ENCODE measurements at regions not wholly inside any gene's neighbourhood (a gene's known extent, or its start where the extent isn't known, plus 50 kb on each side); places are given as distances from the start of the nearest gene placed in this dataset.
"Not testable (repeated sequence)": the region's sequence is repeated elsewhere in the genome, so short reads cannot be mapped to it uniquely, and the experiment has no call there.

DNA sequence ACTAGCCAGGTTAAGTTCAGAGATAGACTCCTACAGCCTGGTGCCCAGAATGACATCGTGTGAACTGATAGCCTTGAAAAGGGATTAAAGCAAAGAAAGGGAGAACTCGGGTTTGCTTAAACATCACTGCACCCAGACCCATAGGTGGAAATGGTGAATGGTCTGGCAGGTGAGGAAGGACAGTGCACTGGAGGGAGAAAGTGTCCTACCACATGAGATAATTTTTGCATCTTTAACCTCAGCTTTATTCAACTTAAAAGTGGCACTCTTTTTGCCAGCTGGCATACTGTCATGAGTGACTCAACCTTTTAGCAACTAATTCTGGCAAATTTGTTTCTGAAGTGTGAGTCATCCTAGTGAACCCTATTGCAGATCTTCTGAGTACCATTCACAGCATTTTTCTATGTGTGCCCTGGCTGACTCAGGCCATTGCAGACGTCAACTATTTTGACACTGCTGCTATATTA is 53.0 kb upstream of the DAPP1 start:
- ATAC-seq: peak; percentile 85
- no peak for DNase-seq

DNA sequence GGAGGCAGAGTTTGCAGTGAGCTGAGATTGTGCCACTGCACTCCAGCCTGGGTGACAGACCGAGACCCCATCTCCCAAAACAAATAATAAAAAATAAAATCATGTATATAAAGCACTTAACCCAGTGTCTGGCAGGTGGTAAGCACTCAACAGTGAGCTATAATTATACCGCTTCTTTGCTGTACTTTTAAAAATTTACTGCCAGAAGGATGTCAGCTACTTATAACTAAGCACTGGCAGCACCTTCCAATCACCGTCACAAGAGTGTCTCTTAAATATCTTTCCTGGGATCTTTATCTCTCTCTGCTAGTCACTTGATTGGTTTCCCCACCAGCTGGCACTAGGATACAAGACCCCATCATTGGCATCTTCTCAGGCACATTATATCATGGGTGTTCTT is 53.9 kb upstream of the DAPP1 start:
- no peak for ATAC-seq
- DNase-seq: no peak

GRCh38 chr4:99759988-99760387 is 56.6 kb upstream of the DAPP1 start:
- DNase-seq (no peak), ATAC-seq (peak; percentile 29)

GRCh38 chr4:99759346-99759984 is 57.2 kb upstream of the DAPP1 start:
- DNase-seq (no peak), ATAC-seq (no peak)

DNA sequence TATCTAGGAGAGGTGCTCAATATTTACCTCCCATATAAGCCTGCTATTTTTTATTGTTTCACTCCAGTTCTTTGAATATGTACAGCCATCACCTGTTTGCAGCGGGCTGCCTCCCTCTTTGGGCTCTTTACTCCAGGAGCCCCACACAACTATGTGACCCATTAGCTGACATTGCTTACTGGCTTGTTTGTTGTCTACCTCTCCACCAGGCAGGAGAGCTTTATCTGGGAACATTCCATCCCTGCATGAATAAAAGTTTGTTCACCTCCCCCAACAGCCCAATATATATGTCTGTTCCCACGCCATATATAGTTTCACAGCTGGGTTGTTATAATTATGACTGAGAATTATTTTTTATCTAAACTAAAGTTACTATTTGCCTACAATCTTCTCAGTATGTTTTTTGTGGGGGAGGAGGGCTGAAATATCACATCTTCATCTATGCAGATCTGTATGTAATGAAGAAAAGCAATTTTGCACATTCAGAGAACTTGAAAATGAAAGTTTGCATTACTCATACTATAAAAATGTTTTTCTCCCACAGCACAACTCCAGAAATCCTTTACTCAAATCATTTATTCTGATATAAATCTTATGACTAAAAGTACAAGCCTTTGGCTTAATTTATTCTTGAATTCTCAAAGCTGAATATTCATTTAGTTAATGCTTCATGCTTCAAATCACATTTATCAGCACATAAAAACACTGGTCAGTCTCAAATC is 61.2 kb upstream of the DAPP1 start:
- DNase-seq: no peak
- no peak for ATAC-seq

GRCh38 chr4:99754756-99755155 is 61.9 kb upstream of the DAPP1 start:
- DNase-seq: no peak
- no peak for ATAC-seq

- DNase-seq: no peak
- ATAC-seq: no peak
Measured at GRCh38 chr4:99753931-99754330, 62.7 kb upstream of the DAPP1 start.

DNA sequence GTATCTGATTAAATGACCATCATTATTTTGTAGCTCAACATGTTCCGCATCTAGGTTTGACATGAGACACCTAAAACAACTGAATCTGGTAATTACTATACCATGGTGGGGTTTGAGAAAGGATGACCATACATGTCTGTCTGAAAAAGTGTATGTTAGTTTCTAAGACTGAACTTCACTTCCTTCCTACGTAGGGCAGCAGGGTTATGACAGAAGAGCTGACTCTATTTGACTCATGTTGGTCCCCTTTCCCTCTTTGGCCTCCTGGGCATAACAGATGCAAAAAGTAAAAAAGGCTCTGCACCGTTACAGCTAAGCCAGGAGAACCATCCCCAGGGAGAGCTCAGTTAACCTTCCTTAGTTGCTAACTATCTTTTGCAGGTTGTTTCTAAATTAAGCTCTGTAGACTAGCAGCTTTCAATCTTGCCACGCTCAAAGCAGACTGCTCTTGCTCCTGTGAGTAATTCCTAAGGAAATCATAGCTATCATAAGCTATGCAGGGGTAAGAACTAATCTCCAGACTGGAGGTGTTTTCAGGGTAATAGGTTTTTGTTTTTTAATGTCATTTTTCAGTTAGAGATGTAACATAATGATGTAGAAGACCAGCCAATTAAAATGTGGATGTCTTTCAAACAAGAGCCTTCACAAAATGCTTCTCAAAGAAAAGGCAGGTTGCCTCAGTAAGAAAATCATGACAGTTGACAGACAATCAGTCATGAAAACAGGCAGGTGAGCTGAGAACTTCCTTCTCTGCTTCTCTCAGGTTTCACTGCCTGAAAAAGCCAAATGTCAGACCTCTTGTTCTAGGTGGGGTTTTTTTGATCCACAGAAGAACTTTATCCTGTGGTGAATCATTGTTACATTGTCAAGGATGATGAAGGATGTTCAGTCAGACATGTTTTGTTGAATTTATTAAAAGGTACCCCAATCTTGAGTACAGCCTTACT is 66.9 kb upstream of the DAPP1 start:
- no peak for DNase-seq
- ATAC-seq: no peak

DNA sequence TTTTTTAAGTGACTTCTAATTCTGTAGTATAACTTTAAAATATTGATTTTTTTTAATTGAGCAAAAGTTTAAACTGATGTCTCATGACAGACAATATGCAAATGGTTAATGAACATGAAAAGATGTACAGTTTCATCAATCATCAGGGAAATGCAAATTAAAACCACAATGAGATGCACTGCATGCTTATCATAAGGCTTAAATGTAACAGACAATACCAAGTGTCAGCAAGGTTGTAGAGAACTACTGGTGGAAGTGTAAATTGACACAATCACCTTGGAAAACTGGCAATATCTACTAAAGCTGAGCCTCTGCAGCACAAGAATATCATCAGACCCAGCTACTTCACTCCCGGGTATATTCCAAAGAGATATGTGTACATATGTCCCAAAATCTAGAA is 70.2 kb upstream of the DAPP1 start:
- no peak for ATAC-seq
- no peak for DNase-seq

- DNase-seq (no peak), ATAC-seq (no peak)
Measured at GRCh38 chr4:99736846-99737245, 79.2 kb upstream of the C4orf54 start.

GRCh38 chr4:99735822-99736221 is 78.2 kb upstream of the C4orf54 start:
- no peak for DNase-seq
- ATAC-seq: no peak

GRCh38 chr4:99734583-99735322 is 77.1 kb upstream of the C4orf54 start:
- no peak for ATAC-seq
- DNase-seq: no peak

DNA sequence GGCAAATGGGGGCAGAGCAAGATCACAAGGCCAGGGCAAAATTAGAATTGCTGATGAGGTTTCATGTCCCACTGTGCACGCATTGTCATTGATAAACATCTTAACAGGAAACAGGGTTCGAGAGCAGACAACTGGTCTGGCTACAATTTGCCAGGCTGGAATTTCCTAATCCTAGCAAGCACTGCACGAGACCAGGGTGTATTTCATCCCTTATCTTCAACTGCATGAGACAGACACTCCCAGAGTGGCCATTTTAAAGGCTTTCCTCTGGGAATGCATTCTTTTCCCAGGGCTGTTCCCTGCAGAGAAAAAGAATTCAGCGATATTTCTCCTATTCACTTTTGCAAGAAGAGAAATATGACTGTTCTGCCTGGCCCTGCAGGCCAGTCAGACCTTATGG is 75.8 kb upstream of the C4orf54 start:
- DNase-seq, ATAC-seq: not testable (repeated sequence)

GRCh38 chr4:99729186-99729585 is 71.6 kb upstream of the C4orf54 start:
- ATAC-seq: no peak

DNA sequence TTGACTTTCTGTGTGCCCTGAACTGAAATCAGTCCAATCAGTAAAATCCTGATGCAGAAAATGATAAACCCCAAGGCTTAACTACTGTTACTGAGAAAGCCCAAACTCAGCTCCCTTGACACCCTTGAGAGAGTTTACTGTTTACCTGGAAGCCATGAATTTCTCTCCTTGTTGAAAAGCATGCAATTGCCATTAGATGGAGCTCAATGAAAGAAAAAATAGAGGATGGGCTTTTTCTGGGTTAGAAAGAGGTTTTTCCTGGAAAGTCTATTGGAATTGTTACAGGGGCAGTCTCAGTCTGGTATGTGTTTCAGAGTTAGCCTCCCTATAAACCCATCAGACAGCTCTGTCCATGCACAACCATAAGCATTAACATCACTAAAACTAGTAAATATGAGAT is 66.4 kb upstream of the C4orf54 start:
- no peak for DNase-seq

More at GRCh38 chr4:99729186-99729585, 71.6 kb upstream of the C4orf54 start:
- DNase-seq: no peak

GRCh38 chr4:99723612-99724011 is 66.0 kb upstream of the C4orf54 start:
- DNase-seq: no peak
- peak; percentile 52 for ATAC-seq

More for the DNA sequence above, 66.4 kb upstream of the C4orf54 start:
- ATAC-seq: no peak

GRCh38 chr4:99722725-99723124 is 65.1 kb upstream of the C4orf54 start:
- DNase-seq: no peak
- ATAC-seq: no peak

DNA sequence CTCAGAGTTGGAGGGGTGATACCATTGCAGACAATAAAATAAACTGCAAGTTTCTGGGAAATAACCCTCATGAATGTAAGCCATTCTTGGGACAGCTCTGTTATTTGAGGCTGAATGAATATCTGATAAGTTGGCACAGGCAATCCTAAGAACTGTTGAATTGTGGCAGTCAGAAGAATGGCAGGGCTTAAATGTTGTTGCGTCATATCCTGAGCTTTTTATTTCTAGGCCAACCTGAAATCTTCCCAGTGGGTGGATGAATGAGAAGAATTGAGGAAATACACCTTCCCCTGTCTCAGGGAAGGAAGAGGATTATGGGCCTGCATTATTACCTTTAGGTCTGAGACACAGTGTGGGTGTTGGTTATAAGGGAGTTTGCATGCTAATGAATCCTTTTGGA is 64.4 kb upstream of the C4orf54 start:
- ATAC-seq: no peak
- no peak for DNase-seq

DNA sequence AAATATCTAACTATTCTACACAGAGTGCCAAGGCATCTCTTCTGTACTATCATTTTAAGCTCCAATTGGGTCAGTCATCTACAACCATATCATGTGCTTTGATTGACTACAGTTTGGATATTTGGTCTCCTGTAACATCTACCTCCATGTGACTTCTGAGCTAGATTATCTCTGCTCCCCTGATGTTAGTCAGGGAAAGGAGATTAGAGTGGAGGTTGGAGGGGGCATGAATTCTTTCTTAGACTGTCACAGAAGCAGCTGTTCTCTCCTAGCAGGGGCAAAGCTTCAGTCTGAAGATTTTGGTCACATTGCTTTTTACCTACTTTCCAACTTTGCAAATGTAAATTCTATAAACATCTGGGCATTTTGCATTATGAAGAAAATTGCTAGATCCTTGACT is 62.6 kb upstream of the C4orf54 start:
- DNase-seq (no peak), ATAC-seq (no peak)

- ATAC-seq (no peak), DNase-seq (no peak)
Measured at GRCh38 chr4:99716996-99717395, 59.4 kb upstream of the C4orf54 start.

DNA sequence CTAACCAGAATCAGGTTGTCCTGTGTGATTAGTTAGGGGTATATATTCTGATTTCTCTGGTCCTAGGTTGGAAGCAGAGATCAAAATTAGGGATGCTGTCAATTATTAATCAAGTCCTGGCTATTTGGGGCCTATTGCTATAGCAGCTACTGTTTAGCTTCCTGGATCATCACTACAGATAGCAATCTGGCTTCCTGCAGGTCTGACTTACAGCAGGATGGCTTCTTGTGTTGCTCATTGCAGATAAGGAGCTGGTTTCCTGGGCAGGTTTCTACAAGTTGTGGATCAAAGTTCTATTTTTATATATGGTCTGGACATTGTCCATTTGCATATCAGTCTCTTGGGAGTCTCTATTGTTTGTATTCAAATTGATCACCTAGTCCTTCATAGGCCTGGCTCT is 57.7 kb upstream of the C4orf54 start:
- ATAC-seq (no peak), DNase-seq (no peak)

GRCh38 chr4:99714179-99714578 is 56.6 kb upstream of the C4orf54 start:
- DNase-seq: no peak
- no peak for ATAC-seq
